Keratinocyte (primary cell): ENCODE measurements at regions not wholly inside any gene's neighbourhood (a gene's known extent, or its start where the extent isn't known, plus 50 kb on each side); places are given as distances from the start of the nearest gene placed in this dataset.

Source experiments
- DNase-seq: peaks from one replicate; pipeline ENCODE4 v3.0.0-alpha.2; 2011; ENCODE audit warnings: low read depth, missing footprints, low spot score
- FAIRE-seq: peaks from 2 replicates; lab custom pipeline; 2011; peaks lifted over from hg19 to GRCh38; lab: Jason Lieb, UNC
- H2AFZ ChIP-seq: 2 replicates; pipeline ENCODE4 v1.6.0; 2012; ENCODE audit warnings: low read length, control low read depth, inconsistent platforms; ENCODE audit not compliant: control insufficient read depth
- H3K27ac ChIP-seq: 2 replicates; pipeline ENCODE4 v1.5.1; 2011; ENCODE audit warnings: low read length; ENCODE audit not compliant: control insufficient read depth, insufficient read depth
- H3K27me3 ChIP-seq: 3 replicates; pipeline ENCODE4 v1.6.0; 2011; ENCODE audit warnings: low read length; ENCODE audit not compliant: control insufficient read depth, insufficient read depth; ENCODE audit errors: extremely low read depth
- H3K36me3 ChIP-seq, 2 experiments: 2 replicates in 1 of 2; 3 replicates in 1 of 2; pipeline ENCODE4 v1.5.1; 2011; ENCODE audit warnings: low read length in 2 of 2, mild to moderate bottlenecking in 1 of 2; ENCODE audit not compliant: control insufficient read depth in 2 of 2, insufficient read depth in 2 of 2; ENCODE audit errors: extremely low read depth in 1 of 2
- H3K4me1 ChIP-seq: 3 replicates; pipeline ENCODE4 v1.5.1; 2011; ENCODE audit warnings: low read length; ENCODE audit not compliant: control insufficient read depth, insufficient read depth; ENCODE audit errors: extremely low read depth
- H3K4me2 ChIP-seq: 3 replicates; pipeline ENCODE4 v1.6.0; 2011; ENCODE audit warnings: low read depth, low read length; ENCODE audit not compliant: control insufficient read depth, insufficient read depth; ENCODE audit errors: extremely low read depth
- H3K4me3 ChIP-seq, 3 experiments: fragments of 200-600 bp in 1 of 3; sonication (generic) in 1 of 3; 2 replicates in 2 of 3; 3 replicates in 1 of 3; pipeline ENCODE4 v1.5.1; 2011 to 2016; ENCODE audit warnings: low read length in 3 of 3, mild to moderate bottlenecking in 3 of 3, control low read depth in 2 of 3, inconsistent platforms in 1 of 3, low read depth in 1 of 3, mixed read lengths in 1 of 3, mixed run types in 1 of 3, moderate library complexity in 1 of 3; ENCODE audit not compliant: control insufficient read depth in 2 of 3, insufficient read depth in 2 of 3; ENCODE audit errors: extremely low read depth in 1 of 3
- H3K79me2 ChIP-seq: 2 replicates; pipeline ENCODE4 v1.6.0; 2012; ENCODE audit warnings: low read length; ENCODE audit not compliant: control insufficient read depth, insufficient read depth
- H3K9ac ChIP-seq: 3 replicates; pipeline ENCODE4 v1.6.0; 2011; ENCODE audit warnings: low read length; ENCODE audit not compliant: control insufficient read depth, insufficient read depth; ENCODE audit errors: extremely low read depth
- H3K9me1 ChIP-seq: 3 replicates; pipeline ENCODE4 v1.6.0; 2011; ENCODE audit warnings: low read length; ENCODE audit not compliant: control insufficient read depth, insufficient read depth; ENCODE audit errors: extremely low read depth
- H3K9me3 ChIP-seq: 2 replicates; pipeline ENCODE4 v1.5.1; 2012; ENCODE audit warnings: low read depth, low read length; ENCODE audit not compliant: control insufficient read depth
- H4K20me1 ChIP-seq: 3 replicates; pipeline ENCODE4 v1.6.0; 2011; ENCODE audit warnings: low read length; ENCODE audit not compliant: control insufficient read depth, insufficient read depth; ENCODE audit errors: extremely low read depth
- CTCF ChIP-seq, 3 experiments: IDR thresholded peaks in 1 of 3; conservative IDR thresholded peaks in 1 of 3; optimal IDR thresholded peaks in 1 of 3; 2 replicates in 2 of 3; 3 replicates in 1 of 3; pipeline versions ENCODE3 to v1.5.1; 2011; ENCODE audit warnings: low read length in 3 of 3, mild to moderate bottlenecking in 3 of 3, moderate library complexity in 2 of 3, control low read depth in 1 of 3, inconsistent platforms in 1 of 3; ENCODE audit not compliant: insufficient read depth in 2 of 3; ENCODE audit errors: extremely low read depth in 1 of 3
- EZH2 ChIP-seq: IDR thresholded peaks from one replicate; pipeline ENCODE4 v1.6.1; 2012; ENCODE audit warnings: inconsistent platforms, mild to moderate bottlenecking, low read length, moderate library complexity
- dilution Hi-C: fragments of 300-500 bp; cut with MboI; formaldehyde crosslinking; loops from one replicate; pipeline ENCODE4 v1.7.0; 2020; ENCODE audit warnings: low sequenced_read_pairs; ENCODE audit not compliant: extremely low pct_ligation_motif_present

- TF ChIP-seq CTCF (optimal IDR thresholded peaks at IDR 0.05 in 1 of 3, IDR thresholded peaks at IDR 0.05 in 1 of 3, conservative IDR thresholded peaks at IDR 0.05 in 1 of 3; ENCODE audit: extremely low read depth in 1 of 3, insufficient read depth in 2 of 3, low read length in 3 of 3) = no peak
- Histone ChIP-seq H2AFZ (no peak overlapping the region), H3K79me2 (no peaks in the 10 kb centered on the region), H3K9me1 (no peaks in the 10 kb centered on the region), H3K36me3 (no peaks in the 10 kb centered on the region), H3K9ac (no peak overlapping the region), H3K4me3 (no peak overlapping the region), H3K27ac (no peak overlapping the region), H3K4me1 (no peaks in the 10 kb centered on the region), H3K9me3 (no peaks in the 10 kb centered on the region), H3K27me3 (peaks cover 4% of the 10 kb centered on the region), H3K4me2 (no peak overlapping the region), H4K20me1 (no peaks in the 10 kb centered on the region)
- no peak for FAIRE-seq
- DNase-seq = no peak
- dilution Hi-C loops = no loop called here
Measured at GRCh38 chr1:37277366-37277765, 197.0 kb upstream of the ZC3H12A start.

GRCh38 chr1:37281354-37281753 is 193.0 kb upstream of the ZC3H12A start:
- H3K27me3 ChIP-seq = peaks cover 2% of the 10 kb centered on the region
- H3K27ac ChIP-seq = no peak overlapping the region
- TF ChIP-seq EZH2 = no peak
- TF ChIP-seq CTCF (optimal IDR thresholded peaks at IDR 0.05 in 1 of 3, IDR thresholded peaks at IDR 0.05 in 1 of 3, conservative IDR thresholded peaks at IDR 0.05 in 1 of 3; ENCODE audit: extremely low read depth in 1 of 3, insufficient read depth in 2 of 3, low read length in 3 of 3) = no peak
- H3K4me3 ChIP-seq = no peak overlapping the region
- H4K20me1 ChIP-seq = no peaks in the 10 kb centered on the region
- no peak for DNase-seq
- H3K79me2 ChIP-seq = no peaks in the 10 kb centered on the region
- dilution Hi-C loops = no loop called here
- no peak overlapping the region for H3K9ac ChIP-seq
- H3K4me1 ChIP-seq = no peaks in the 10 kb centered on the region
- no peaks in the 10 kb centered on the region for H3K9me3 ChIP-seq
- no peaks in the 10 kb centered on the region for H3K36me3 ChIP-seq
- no peak overlapping the region for H2AFZ ChIP-seq
- H3K9me1 ChIP-seq = no peaks in the 10 kb centered on the region
- no peak overlapping the region for H3K4me2 ChIP-seq
- FAIRE-seq = no peak
